HEK293T (cell line): ENCODE measurements at regions not wholly inside any gene's neighbourhood (a gene's known extent, or its start where the extent isn't known, plus 50 kb on each side); places are given as distances from the start of the nearest gene placed in this dataset.

Experiments used
- ARNT ChIP-seq: fragments of 450-650 bp; IDR thresholded peaks from 2 replicates; pipeline ENCODE4 v1.6.1; 2017; ENCODE audit warnings: mild to moderate bottlenecking
- PKNOX1 ChIP-seq: fragments of 450-650 bp; IDR thresholded peaks from 2 replicates; pipeline ENCODE4 v1.6.1; 2016
- SP1 ChIP-seq: fragments of 450-650 bp; IDR thresholded peaks from 2 replicates; pipeline ENCODE4 v1.6.1; 2017
- SUZ12 ChIP-seq: fragments of 450-650 bp; IDR thresholded peaks from 2 replicates; pipeline ENCODE4 v1.6.1; 2016; ENCODE audit warnings: mild to moderate bottlenecking
- TARDBP ChIP-seq: fragments of 450-650 bp; IDR thresholded peaks from 2 replicates; pipeline ENCODE4 v1.6.1; 2016

DNA sequence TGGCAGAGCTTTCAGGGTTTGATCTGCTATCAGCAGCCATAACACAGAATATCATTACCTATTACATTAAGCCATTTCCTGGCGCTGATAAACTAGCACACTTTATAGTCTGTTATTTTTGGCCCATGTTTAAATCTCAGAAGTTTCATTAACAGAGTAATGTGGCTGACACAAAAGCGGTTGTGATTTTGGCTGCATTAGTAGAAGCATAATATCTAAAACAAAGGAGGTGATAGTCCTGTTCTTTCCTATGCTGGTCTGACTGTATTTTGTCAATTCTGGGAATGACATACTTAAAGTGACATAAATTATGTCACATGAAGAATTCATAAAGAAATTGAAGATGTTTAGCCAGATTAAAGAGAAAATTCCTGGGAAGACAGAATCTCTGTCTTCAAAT lies 151.3 kb upstream of the KCND3 start:
- TF ChIP-seq PKNOX1 (no peak), SP1 (no peak), SUZ12 (no peak), TARDBP (no peak), ARNT (no peak)
